ENCODE measurements at regions not wholly inside any gene's neighbourhood (a gene's known extent, or its start where the extent isn't known, plus 50 kb on each side); places are given as distances from the start of the nearest gene placed in this dataset.
"Not testable (repeated sequence)": the region's sequence is repeated elsewhere in the genome, so short reads cannot be mapped to it uniquely, and the experiment has no call there.

GRCh38 chr4:131348263-131348662 is 1800.8 kb upstream of the PCDH10 start:
- Histone ChIP-seq H3K4me3 (ENCODE audit: low read depth, low read length) (no peak overlapping the region), H3K27ac (ENCODE audit: insufficient read depth, low read length, poor library complexity, severe bottlenecking) (no peak overlapping the region), H3K4me1 (ENCODE audit: control insufficient read depth, insufficient read depth, low read length, poor library complexity, severe bottlenecking) (no peaks in the 10 kb centered on the region), H3K9me3 (ENCODE audit: control insufficient read depth in 2 of 2, low read length in 2 of 2) (no peaks in the 10 kb centered on the region), H3K27me3 (ENCODE audit: control insufficient read depth, insufficient read depth, low read length) (no peaks in the 10 kb centered on the region), H3K36me3 (ENCODE audit: control insufficient read depth, insufficient read depth, low read length) (no peaks in the 10 kb centered on the region)
- H3K4me3 Mint-ChIP-seq = no peak overlapping the region
- H3K36me3 Mint-ChIP-seq = no peaks in the 10 kb centered on the region
- no peak overlapping the region for H3K27ac Mint-ChIP-seq
- H3K9me3 Mint-ChIP-seq = peaks cover 1 to 17% (median 4%) of the 10 kb centered on the region in 7 donors
- DNase-seq (no peak), ATAC-seq (ENCODE audit: low read depth in 2 of 2) (no peak)
- no peaks in the 10 kb centered on the region for H3K4me1 Mint-ChIP-seq
- no peaks in the 10 kb centered on the region for H3K27me3 Mint-ChIP-seq

GRCh38 chr4:131352371-131352770 is 1796.7 kb upstream of the PCDH10 start:
- H3K36me3 ChIP-seq (ENCODE audit: control insufficient read depth, insufficient read depth, low read length); DNase-seq; H3K4me3 ChIP-seq (ENCODE audit: low read depth, low read length): not testable (repeated sequence)

GRCh38 chr4:131366714-131367113 is 1782.4 kb upstream of the PCDH10 start:
- Mint-ChIP-seq H3K4me1 (no peaks in the 10 kb centered on the region), H3K36me3 (no peaks in the 10 kb centered on the region), H3K27ac (no peak overlapping the region), H3K9me3 (peaks cover 1 to 12% (median 2%) of the 10 kb centered on the region in 7 donors), H3K4me3 (no peak overlapping the region), H3K27me3 (no peaks in the 10 kb centered on the region)
- ATAC-seq (ENCODE audit: low read depth in 2 of 2) (no peak), DNase-seq (no peak)
- Histone ChIP-seq H3K27me3 (ENCODE audit: control insufficient read depth, insufficient read depth, low read length) (no peaks in the 10 kb centered on the region), H3K4me1 (ENCODE audit: control insufficient read depth, insufficient read depth, low read length, poor library complexity, severe bottlenecking) (no peaks in the 10 kb centered on the region), H3K4me3 (ENCODE audit: low read depth, low read length) (no peak overlapping the region), H3K36me3 (ENCODE audit: control insufficient read depth, insufficient read depth, low read length) (no peaks in the 10 kb centered on the region), H3K9me3 (ENCODE audit: control insufficient read depth in 2 of 2, low read length in 2 of 2) (no peaks in the 10 kb centered on the region), H3K27ac (ENCODE audit: insufficient read depth, low read length, poor library complexity, severe bottlenecking) (no peak overlapping the region)

More at GRCh38 chr4:131352371-131352770, 1796.7 kb upstream of the PCDH10 start:
- not testable (repeated sequence) for H3K36me3 Mint-ChIP-seq; H3K27me3 Mint-ChIP-seq; H3K27ac Mint-ChIP-seq; ATAC-seq (ENCODE audit: low read depth in 2 of 2); H3K27me3 ChIP-seq (ENCODE audit: control insufficient read depth, insufficient read depth, low read length); H3K9me3 ChIP-seq (ENCODE audit: control insufficient read depth in 2 of 2, low read length in 2 of 2); H3K4me1 ChIP-seq (ENCODE audit: control insufficient read depth, insufficient read depth, low read length, poor library complexity, severe bottlenecking); H3K4me3 Mint-ChIP-seq; H3K4me1 Mint-ChIP-seq; H3K27ac ChIP-seq (ENCODE audit: insufficient read depth, low read length, poor library complexity, severe bottlenecking)
- peaks cover 0 to 19% (median 3%) of the 10 kb centered on the region in 7 donors for H3K9me3 Mint-ChIP-seq

- Histone ChIP-seq H3K4me1 (ENCODE audit: control insufficient read depth, insufficient read depth, low read length, poor library complexity, severe bottlenecking) (no peaks in the 10 kb centered on the region), H3K4me3 (ENCODE audit: low read depth, low read length) (no peak overlapping the region), H3K36me3 (ENCODE audit: control insufficient read depth, insufficient read depth, low read length) (no peaks in the 10 kb centered on the region), H3K27ac (ENCODE audit: insufficient read depth, low read length, poor library complexity, severe bottlenecking) (no peak overlapping the region), H3K27me3 (ENCODE audit: control insufficient read depth, insufficient read depth, low read length) (no peaks in the 10 kb centered on the region), H3K9me3 (ENCODE audit: control insufficient read depth in 2 of 2, low read length in 2 of 2) (no peaks in the 10 kb centered on the region)
- H3K27me3 Mint-ChIP-seq = no peaks in the 10 kb centered on the region
- peaks cover 1 to 9% (median 5%) of the 10 kb centered on the region in 7 donors for H3K9me3 Mint-ChIP-seq
- DNase-seq (no peak), ATAC-seq (ENCODE audit: low read depth in 2 of 2) (no peak)
- no peaks in the 10 kb centered on the region for H3K4me1 Mint-ChIP-seq
- no peak overlapping the region for H3K4me3 Mint-ChIP-seq
- no peak overlapping the region for H3K27ac Mint-ChIP-seq
- no peaks in the 10 kb centered on the region for H3K36me3 Mint-ChIP-seq
These were observed 1781.7 kb upstream of the PCDH10 start for GRCh38 chr4:131367441-131367840.

- Mint-ChIP-seq H3K27ac (no peak overlapping the region), H3K4me3 (no peak overlapping the region), H3K36me3 (no peaks in the 10 kb centered on the region), H3K9me3 (peaks cover 2 to 13% (median 6%) of the 10 kb centered on the region in 7 donors), H3K4me1 (no peaks in the 10 kb centered on the region), H3K27me3 (no peaks in the 10 kb centered on the region)
- no peaks in the 10 kb centered on the region for H3K36me3 ChIP-seq (ENCODE audit: control insufficient read depth, insufficient read depth, low read length)
- no peak for ATAC-seq (ENCODE audit: low read depth in 2 of 2)
- H3K4me3 ChIP-seq (ENCODE audit: low read depth, low read length) = no peak overlapping the region
- H3K27ac ChIP-seq (ENCODE audit: insufficient read depth, low read length, poor library complexity, severe bottlenecking) = no peak overlapping the region
- H3K27me3 ChIP-seq (ENCODE audit: control insufficient read depth, insufficient read depth, low read length) = no peaks in the 10 kb centered on the region
- no peak for DNase-seq
- no peaks in the 10 kb centered on the region for H3K9me3 ChIP-seq (ENCODE audit: control insufficient read depth in 2 of 2, low read length in 2 of 2)
- no peaks in the 10 kb centered on the region for H3K4me1 ChIP-seq (ENCODE audit: control insufficient read depth, insufficient read depth, low read length, poor library complexity, severe bottlenecking)
These were observed 1778.2 kb upstream of the PCDH10 start for GRCh38 chr4:131370846-131371245.

- Histone ChIP-seq H3K27me3 (ENCODE audit: control insufficient read depth, insufficient read depth, low read length) (no peaks in the 10 kb centered on the region), H3K27ac (ENCODE audit: insufficient read depth, low read length, poor library complexity, severe bottlenecking) (no peak overlapping the region), H3K36me3 (ENCODE audit: control insufficient read depth, insufficient read depth, low read length) (no peaks in the 10 kb centered on the region), H3K4me1 (ENCODE audit: control insufficient read depth, insufficient read depth, low read length, poor library complexity, severe bottlenecking) (no peaks in the 10 kb centered on the region), H3K4me3 (ENCODE audit: low read depth, low read length) (no peak overlapping the region), H3K9me3 (ENCODE audit: control insufficient read depth in 2 of 2, low read length in 2 of 2) (no peaks in the 10 kb centered on the region)
- no peaks in the 10 kb centered on the region for H3K4me1 Mint-ChIP-seq
- no peaks in the 10 kb centered on the region for H3K36me3 Mint-ChIP-seq
- H3K27ac Mint-ChIP-seq = no peak overlapping the region
- H3K4me3 Mint-ChIP-seq = no peak overlapping the region
- H3K27me3 Mint-ChIP-seq = no peaks in the 10 kb centered on the region
- peaks cover 0 to 38% (median 8%) of the 10 kb centered on the region in 7 donors for H3K9me3 Mint-ChIP-seq
- ATAC-seq (ENCODE audit: low read depth in 2 of 2) = no peak
- no peak for DNase-seq
These were observed 1768.0 kb upstream of the PCDH10 start for GRCh38 chr4:131381055-131381454.

- DNase-seq = no peak
- no peaks in the 10 kb centered on the region for H3K27me3 Mint-ChIP-seq
- H3K4me3 Mint-ChIP-seq = no peak overlapping the region
- Histone ChIP-seq H3K4me3 (ENCODE audit: low read depth, low read length) (no peak overlapping the region), H3K9me3 (ENCODE audit: control insufficient read depth in 2 of 2, low read length in 2 of 2) (peaks cover 0 to 2% of the 10 kb centered on the region in 2 experiments), H3K27ac (ENCODE audit: insufficient read depth, low read length, poor library complexity, severe bottlenecking) (no peak overlapping the region), H3K36me3 (ENCODE audit: control insufficient read depth, insufficient read depth, low read length) (no peaks in the 10 kb centered on the region), H3K4me1 (ENCODE audit: control insufficient read depth, insufficient read depth, low read length, poor library complexity, severe bottlenecking) (no peaks in the 10 kb centered on the region), H3K27me3 (ENCODE audit: control insufficient read depth, insufficient read depth, low read length) (no peaks in the 10 kb centered on the region)
- no peaks in the 10 kb centered on the region for H3K4me1 Mint-ChIP-seq
- no peak overlapping the region for H3K27ac Mint-ChIP-seq
- H3K9me3 Mint-ChIP-seq = peaks cover 0 to 42% (median 8%) of the 10 kb centered on the region in 7 donors
- no peaks in the 10 kb centered on the region for H3K36me3 Mint-ChIP-seq
- no peak for ATAC-seq (ENCODE audit: low read depth in 2 of 2)
These were observed 1766.3 kb upstream of the PCDH10 start for GRCh38 chr4:131382839-131383238.

GRCh38 chr4:131388277-131388676 is 1760.8 kb upstream of the PCDH10 start:
- Mint-ChIP-seq H3K36me3 (no peaks in the 10 kb centered on the region), H3K4me3 (no peak overlapping the region), H3K27me3 (no peaks in the 10 kb centered on the region), H3K9me3 (peaks cover 0 to 27% (median 5%) of the 10 kb centered on the region in 7 donors), H3K4me1 (no peaks in the 10 kb centered on the region), H3K27ac (no peak overlapping the region)
- Histone ChIP-seq H3K9me3 (ENCODE audit: control insufficient read depth in 2 of 2, low read length in 2 of 2) (peaks cover 0 to 2% of the 10 kb centered on the region in 2 experiments), H3K36me3 (ENCODE audit: control insufficient read depth, insufficient read depth, low read length) (no peaks in the 10 kb centered on the region), H3K27me3 (ENCODE audit: control insufficient read depth, insufficient read depth, low read length) (no peaks in the 10 kb centered on the region), H3K27ac (ENCODE audit: insufficient read depth, low read length, poor library complexity, severe bottlenecking) (no peak overlapping the region), H3K4me3 (ENCODE audit: low read depth, low read length) (no peak overlapping the region), H3K4me1 (ENCODE audit: control insufficient read depth, insufficient read depth, low read length, poor library complexity, severe bottlenecking) (no peaks in the 10 kb centered on the region)
- ATAC-seq (ENCODE audit: low read depth in 2 of 2) (no peak), DNase-seq (no peak)

Measured in CD4-positive, CD25-positive, alpha-beta regulatory T cell (primary cell).